Right renal pelvis (tissue), 4 donors: ENCODE measurements at regions not wholly inside any gene's neighbourhood (a gene's known extent, or its start where the extent isn't known, plus 50 kb on each side); places are given as distances from the start of the nearest gene placed in this dataset.
"Not testable (repeated sequence)": the region's sequence is repeated elsewhere in the genome, so short reads cannot be mapped to it uniquely, and the experiment has no call there.

Experiments used
- DNase-seq, 4 donors: peaks; one replicate each; pipeline ENCODE4 v3.0.0-alpha.2; 2013; ENCODE audit warnings: low read depth in 4 of 4, low spot score in 3 of 4, missing footprints in 1 of 4

GRCh38 chr4:25474690-25475089 lies 97.6 kb downstream of the ANAPC4 start:
- no peak for DNase-seq

DNA sequence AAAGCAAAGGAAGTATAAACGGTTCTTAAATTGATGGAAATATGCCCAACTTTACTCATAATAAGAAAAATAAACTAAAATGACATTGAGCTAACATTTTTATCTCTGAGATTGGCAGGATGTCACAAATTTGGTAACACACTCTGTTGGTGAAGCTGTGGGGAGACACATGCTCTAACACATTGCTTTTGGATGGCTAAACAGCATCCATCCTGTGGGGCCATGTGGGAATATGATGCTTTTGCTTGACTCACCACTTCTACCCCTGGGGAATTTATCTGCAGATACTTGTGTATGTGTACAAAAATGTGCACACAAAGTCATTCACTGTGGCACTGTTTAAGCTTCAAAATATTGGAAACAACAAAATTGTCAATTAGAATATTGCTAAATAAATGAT lies 100.2 kb downstream of the ANAPC4 start:
- DNase-seq, result no peak

- DNase-seq, result no peak
These were observed 104.6 kb downstream of the ANAPC4 start for GRCh38 chr4:25481648-25482047.

DNA sequence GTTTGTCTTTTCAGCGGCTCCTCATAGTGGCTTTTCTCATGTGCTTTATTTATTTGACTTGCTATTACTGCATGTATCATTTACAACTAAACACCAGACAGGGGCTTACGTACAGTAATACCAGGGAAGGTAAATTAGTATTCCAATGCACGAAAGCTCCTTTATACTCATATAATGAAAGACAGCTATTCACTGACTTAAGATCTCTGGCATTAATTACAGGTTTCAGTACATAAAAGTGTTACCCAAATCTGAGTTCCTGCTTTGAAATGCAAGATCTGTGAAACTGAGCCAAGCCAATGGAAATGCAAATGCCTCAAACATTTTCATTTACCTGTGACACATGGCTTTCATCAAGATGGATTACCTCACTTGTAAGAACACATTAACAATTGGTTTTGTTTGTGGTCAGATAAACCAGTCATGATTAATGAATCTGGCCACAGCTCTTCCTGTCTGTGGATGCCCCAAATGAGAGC lies 107.2 kb downstream of the ANAPC4 start:
- DNase-seq, result no peak

- DNase-seq, result no peak
These were observed 108.0 kb downstream of the ANAPC4 start for GRCh38 chr4:25485104-25485503.

DNA sequence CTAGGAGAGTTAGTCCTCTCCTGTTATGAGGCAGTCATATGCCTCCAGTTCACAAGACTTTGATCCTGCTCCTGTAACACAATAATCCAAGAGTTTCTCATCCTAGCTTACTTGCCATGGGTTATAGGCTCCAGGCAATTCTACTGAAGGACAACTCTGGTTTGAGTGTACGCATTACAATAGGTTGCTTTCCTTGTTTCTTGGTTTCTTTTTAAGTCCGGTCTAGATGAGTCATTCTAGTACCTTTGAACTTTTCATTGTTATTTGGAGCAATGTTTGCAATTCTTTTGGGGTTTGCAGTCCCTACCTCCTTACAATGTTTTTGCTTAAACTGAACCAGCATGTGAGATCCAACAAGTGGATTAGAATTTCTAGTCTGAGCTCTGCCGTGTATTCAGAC lies 109.1 kb downstream of the ANAPC4 start:
- DNase-seq, result no peak

DNA sequence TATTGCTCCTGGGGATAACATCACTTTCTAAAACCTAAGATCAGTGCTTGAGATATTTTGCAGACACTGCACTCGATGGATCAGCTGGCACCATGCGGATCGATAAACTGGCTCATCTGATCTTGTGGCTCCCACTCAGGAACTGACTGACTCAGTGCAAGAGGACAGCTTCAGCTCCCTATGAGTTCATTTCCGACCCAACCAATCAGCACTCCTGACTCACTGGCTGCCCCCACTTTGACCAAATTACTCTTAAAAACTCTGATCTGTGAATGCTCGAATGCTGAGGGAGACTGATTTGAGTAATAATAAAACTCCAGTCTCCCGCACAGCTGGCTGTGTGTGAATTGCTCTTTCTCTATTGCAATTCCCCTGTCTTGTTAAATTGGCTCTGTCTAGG lies 110.1 kb downstream of the ANAPC4 start:
- DNase-seq, result no peak

DNA sequence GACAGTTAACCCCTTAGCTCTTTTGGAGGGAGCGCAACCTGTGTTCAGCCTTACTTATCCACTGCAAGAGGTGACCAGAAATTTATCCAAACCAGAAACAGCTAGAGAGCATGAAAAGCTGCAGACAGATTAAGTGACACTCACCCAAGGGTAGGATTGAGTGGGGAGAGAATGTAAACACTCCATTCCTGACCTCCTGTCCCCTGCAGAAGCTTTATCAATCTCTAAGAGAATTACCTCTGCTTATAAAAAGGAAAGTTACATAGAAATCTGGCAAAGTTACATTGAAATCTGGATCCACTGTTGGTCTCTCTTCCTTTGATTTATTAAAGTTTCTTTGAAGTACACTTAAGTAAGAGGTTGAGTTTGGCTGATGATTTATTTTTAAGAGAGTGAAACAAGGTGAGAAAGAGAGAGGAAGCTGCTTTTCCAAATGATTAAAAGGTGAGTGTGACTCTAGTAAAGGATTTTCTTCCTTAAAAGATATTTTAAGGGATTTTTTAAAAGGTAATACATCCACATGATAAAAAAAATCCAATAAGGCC lies 112.3 kb downstream of the ANAPC4 start:
- DNase-seq, result no peak

- DNase-seq, result no peak
These were observed 116.4 kb downstream of the ANAPC4 start for GRCh38 chr4:25493466-25493865.

DNA sequence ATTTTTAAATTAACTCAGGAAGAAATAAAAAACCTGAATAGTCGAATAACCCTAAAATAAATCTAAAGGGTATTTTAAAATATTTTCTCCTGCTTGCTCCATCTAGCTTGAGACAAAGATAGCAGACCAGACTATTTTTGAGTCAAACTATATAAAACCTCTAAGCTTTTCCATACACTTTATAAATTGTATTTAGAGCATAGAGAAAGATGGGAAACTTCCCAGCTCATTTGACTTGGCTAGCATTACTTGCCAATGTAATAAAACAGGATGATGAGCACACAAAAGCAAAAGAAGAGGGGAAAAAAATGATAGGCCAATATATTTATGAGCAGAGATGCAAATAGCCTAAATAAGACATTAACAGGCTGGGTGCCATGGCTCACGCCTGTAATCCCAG lies 117.1 kb downstream of the ANAPC4 start:
- DNase-seq, result no peak

GRCh38 chr4:25500626-25501316 lies 123.7 kb downstream of the ANAPC4 start:
- DNase-seq, result no peak

DNA sequence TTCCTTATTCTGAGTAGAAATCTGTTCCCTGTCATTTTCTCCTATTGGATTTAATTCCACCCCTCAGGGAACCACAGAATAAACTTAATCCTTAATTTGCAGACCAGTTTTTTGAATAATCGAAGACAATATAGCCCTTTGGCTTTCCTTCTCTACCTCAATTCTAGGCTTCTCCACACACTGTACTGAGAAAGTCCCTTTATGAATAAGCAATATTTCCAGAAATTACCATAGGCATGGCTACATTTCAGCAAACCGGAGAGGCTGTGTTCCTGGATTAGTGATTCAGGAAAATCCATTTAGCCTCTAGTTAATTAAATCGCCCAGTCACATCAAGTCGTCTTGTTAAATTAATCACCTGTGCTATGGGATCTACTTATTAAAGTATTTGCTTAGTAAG lies 125.1 kb downstream of the ANAPC4 start:
- no peak for DNase-seq

GRCh38 chr4:25503779-25504178 lies 126.7 kb downstream of the ANAPC4 start:
- DNase-seq, result no peak

GRCh38 chr4:25504932-25505636 lies 128.0 kb downstream of the ANAPC4 start:
- no peak for DNase-seq

DNA sequence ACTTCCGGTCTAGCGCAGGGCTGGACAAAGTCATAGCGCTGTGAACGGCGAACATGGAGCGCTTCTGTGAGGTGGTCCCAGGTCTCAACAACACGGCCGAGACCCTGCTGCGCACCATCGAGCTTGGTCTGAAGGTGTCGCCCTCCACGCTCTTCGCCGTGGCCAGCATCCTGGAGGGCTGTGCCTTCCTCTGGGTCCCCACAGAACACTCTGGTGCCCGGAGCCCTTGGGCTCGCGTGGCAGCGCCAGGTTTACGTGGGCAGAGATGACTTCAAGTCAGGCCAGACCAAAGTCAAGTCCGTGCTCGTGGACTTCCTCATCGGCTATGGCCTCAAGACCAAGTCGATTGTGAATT lies 128.6 kb downstream of the ANAPC4 start:
- no peak for DNase-seq

DNA sequence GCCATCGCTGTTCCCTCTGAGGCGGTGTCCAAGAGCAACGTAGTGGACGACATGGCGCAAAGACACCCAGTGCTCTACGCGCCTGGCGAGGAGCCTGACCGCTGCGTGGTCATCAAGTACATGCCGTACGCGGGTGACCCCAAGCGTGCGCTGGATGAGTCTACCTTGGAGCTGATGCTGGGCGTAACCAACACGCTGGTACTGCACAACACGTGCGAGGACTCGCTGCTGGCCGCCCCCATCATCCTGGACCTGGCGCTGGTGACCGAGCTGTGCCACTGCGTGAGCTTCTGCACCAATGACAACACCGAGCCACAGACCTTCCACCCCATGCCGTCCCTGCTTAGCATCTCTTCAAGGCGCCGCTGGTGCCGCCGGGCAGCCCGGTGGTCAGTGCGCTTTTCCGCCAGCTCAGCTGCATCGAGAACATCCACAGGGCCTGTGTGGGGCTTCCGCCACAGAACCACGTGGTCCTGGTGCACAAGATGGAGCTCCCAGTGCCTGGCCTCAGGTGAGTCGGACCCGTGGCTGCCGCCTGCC lies 129.0 kb downstream of the ANAPC4 start:
- no peak for DNase-seq

GRCh38 chr4:25509646-25510045 lies 132.6 kb downstream of the ANAPC4 start:
- DNase-seq, result no peak

- not testable (repeated sequence) for DNase-seq
These were observed 134.8 kb downstream of the ANAPC4 start for GRCh38 chr4:25511823-25512222.

DNA sequence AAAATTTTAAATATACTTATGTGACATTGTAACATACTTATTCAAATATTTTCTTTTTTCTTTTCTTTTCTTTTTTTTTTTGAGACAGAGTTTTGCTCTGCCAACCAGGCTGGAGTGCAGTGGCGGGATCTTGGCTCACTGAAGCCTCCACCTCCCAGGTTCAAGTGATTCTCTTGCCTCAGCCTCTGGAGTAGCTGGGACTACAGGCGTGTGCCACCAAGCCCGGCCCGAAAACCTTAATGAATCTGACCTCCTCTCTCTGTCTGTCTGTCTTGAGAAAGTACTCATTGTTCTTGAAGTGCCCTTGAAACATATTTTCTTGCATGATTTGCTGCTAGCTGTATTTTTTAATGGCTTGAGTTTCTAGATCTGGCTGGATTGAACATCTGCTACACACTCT lies 136.8 kb downstream of the ANAPC4 start:
- no peak for DNase-seq

DNA sequence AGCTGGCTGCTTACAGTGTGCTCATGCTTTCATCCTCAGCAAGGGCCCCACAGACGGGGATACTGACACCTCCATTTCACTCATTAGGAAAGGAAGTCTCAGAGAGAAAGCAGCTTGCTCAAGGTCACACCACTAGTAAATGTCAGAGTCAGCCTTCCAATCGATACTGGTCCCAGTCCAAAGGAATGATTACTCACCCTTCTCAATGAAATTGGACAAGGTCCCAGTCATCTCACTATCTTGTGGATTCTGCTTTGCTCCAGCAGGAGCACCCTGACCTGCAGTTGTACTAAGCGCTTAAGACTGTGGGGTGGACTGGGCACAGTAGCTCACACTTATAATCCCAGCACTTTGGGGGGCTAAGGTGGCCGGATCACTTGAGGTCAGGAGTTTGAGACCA lies 132.2 kb upstream of the SLC34A2 start:
- no peak for DNase-seq

- DNase-seq, result no peak
These were observed 131.0 kb upstream of the SLC34A2 start for GRCh38 chr4:25524663-25525062.

DNA sequence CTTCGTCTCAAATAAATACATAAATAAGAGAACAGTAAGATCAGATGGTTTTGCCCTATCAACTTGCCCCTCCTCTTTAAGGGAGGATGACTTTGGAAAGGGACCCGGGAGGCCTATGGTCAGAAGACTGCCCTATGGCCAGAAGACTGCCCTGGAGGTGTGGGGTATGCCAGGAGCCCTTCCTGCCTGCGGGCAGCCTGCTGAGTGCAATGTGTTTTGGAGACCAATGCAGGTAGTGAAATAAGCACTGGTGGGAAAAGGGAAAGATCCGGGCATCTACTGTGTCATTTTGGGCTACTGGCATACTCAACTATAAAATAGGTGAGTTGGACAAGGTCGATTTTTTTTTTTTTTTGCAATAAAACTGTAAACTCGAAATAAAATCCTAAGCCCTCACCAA lies 129.8 kb upstream of the SLC34A2 start:
- DNase-seq, result no peak
